H1 (cell line): ENCODE measurements at regions not wholly inside any gene's neighbourhood (a gene's known extent, or its start where the extent isn't known, plus 50 kb on each side); places are given as distances from the start of the nearest gene placed in this dataset.

Source experiments
- CTCF ChIA-PET: fragments of 300-600 bp; sonication (Branson Sonifier 250); formaldehyde crosslinking; loops from one replicate; lab custom pipeline; 2021; ENCODE audit not compliant: partially characterized antibody; lab: Charles Lee
- POLR2A ChIA-PET: fragments of 300-600 bp; sonication (Branson Sonifier 250); formaldehyde crosslinking; loops from one replicate; lab custom pipeline; 2021; ENCODE audit warnings: inconsistent platforms; ENCODE audit not compliant: partially characterized antibody; lab: Charles Lee
- DNase-seq, 2 experiments: peaks; one replicate each; pipeline versions ENCODE4 v3.0.0 to v3.0.0-alpha.2; 2010 to 2022; ENCODE audit warnings: low spot score in 2 of 2, low read depth in 1 of 2, mixed read lengths in 1 of 2
- FAIRE-seq: peaks from 2 replicates; lab custom pipeline; 2011; peaks lifted over from hg19 to GRCh38; lab: Jason Lieb, UNC
- H2AFZ ChIP-seq: 2 replicates; pipeline ENCODE4 v1.8.1; 2012; ENCODE audit warnings: low read length, inconsistent platforms
- H2AK5ac ChIP-seq: 2 replicates; pipeline ENCODE4 v1.6.1; 2013; ENCODE audit warnings: low read depth, low read length
- H2BK120ac ChIP-seq: replicated peaks from 2 replicates; pipeline ENCODE3; 2013; ENCODE audit warnings: low read depth, low read length, inconsistent platforms
- H2BK12ac ChIP-seq: 2 replicates; pipeline ENCODE4 v1.6.1; 2013; ENCODE audit warnings: low read depth, low read length
- H2BK15ac ChIP-seq: 2 replicates; pipeline ENCODE4 v1.6.1; 2013; ENCODE audit warnings: low read length
- H2BK20ac ChIP-seq: 2 replicates; pipeline ENCODE4 v1.6.1; 2013; ENCODE audit warnings: low read length
- H2BK5ac ChIP-seq: 2 replicates; pipeline ENCODE4 v1.6.1; 2013; ENCODE audit warnings: low read depth, low read length
- H3K14ac ChIP-seq: 2 replicates; pipeline ENCODE4 v1.6.1; 2013; ENCODE audit warnings: inconsistent platforms; ENCODE audit not compliant: insufficient read length
- H3K18ac ChIP-seq: 2 replicates; pipeline ENCODE4 v1.6.1; 2013; ENCODE audit warnings: low read length; ENCODE audit errors: extremely low read depth
- H3K23ac ChIP-seq: 2 replicates; pipeline ENCODE4 v1.6.1; 2013; ENCODE audit warnings: inconsistent platforms; ENCODE audit not compliant: insufficient read length
- H3K23me2 ChIP-seq: 2 replicates; pipeline ENCODE4 v1.6.1; 2013; ENCODE audit warnings: low read depth, low read length
- H3K27ac ChIP-seq: 2 replicates; pipeline ENCODE4 v1.6.1; 2011; ENCODE audit warnings: low read depth, low read length, inconsistent platforms
- H3K27me3 ChIP-seq, 4 experiments: replicated peaks in 1 of 4; 1 replicate in 1 of 4; 2 replicates in 3 of 4; pipeline versions ENCODE4 v1.6.1 to v1.8.1; 2011 to 2013; ENCODE audit warnings: low read length in 3 of 4, mild to moderate bottlenecking in 3 of 4, inconsistent platforms in 2 of 4, mixed read lengths in 2 of 4, moderate library complexity in 1 of 4; ENCODE audit not compliant: control insufficient read depth in 3 of 4, insufficient read depth in 3 of 4; ENCODE audit errors: extremely low read depth in 1 of 4
- H3K36me3 ChIP-seq, 4 experiments: 2 replicates each; pipeline versions ENCODE4 v1.6.1 to v1.8.1; 2011 to 2013; ENCODE audit warnings: mild to moderate bottlenecking in 4 of 4, low read length in 3 of 4, moderate library complexity in 2 of 4, control low read depth in 1 of 4, inconsistent platforms in 1 of 4; ENCODE audit not compliant: insufficient read depth in 4 of 4, control insufficient read depth in 2 of 4
- H3K4ac ChIP-seq: replicated peaks from 2 replicates; pipeline ENCODE3; 2013; ENCODE audit warnings: low read length, low read depth, mixed read lengths, inconsistent platforms; ENCODE audit not compliant: insufficient read length
- H3K4me1 ChIP-seq, 4 experiments: replicated peaks in 1 of 4; 1 replicate in 1 of 4; 2 replicates in 3 of 4; pipeline versions ENCODE4 v1.6.1 to v1.8.1; 2011 to 2013; ENCODE audit warnings: low read length in 3 of 4, inconsistent platforms in 2 of 4, mixed read lengths in 1 of 4; ENCODE audit not compliant: insufficient read depth in 4 of 4, control insufficient read depth in 3 of 4
- H3K4me2 ChIP-seq, 2 experiments: 2 replicates each; pipeline versions ENCODE4 v1.6.1 to v1.8.1; 2011 to 2013; ENCODE audit warnings: low read depth in 2 of 2, low read length in 2 of 2, control low read depth in 1 of 2, inconsistent platforms in 1 of 2, mild to moderate bottlenecking in 1 of 2; ENCODE audit not compliant: insufficient read depth in 1 of 2
- H3K4me3 ChIP-seq, 4 experiments: fragments of 200-600, 300-600 bp in 1 of 4; sonication (generic), shearing (Covaris generic), sonication (Bioruptor Twin) in 1 of 4; 2 replicates each; pipeline versions ENCODE4 v1.5.1 to v1.8.1; 2011 to 2016; ENCODE audit warnings: low read length in 4 of 4, low read depth in 3 of 4, control low read depth in 2 of 4, inconsistent platforms in 2 of 4, mild to moderate bottlenecking in 2 of 4, mixed read lengths in 1 of 4, moderate library complexity in 1 of 4; ENCODE audit not compliant: insufficient read depth in 2 of 4; ENCODE audit errors: extremely low read depth in 1 of 4
- H3K56ac ChIP-seq: replicated peaks from 2 replicates; pipeline ENCODE3; 2013; ENCODE audit warnings: low read depth, mild to moderate bottlenecking, mixed read lengths, low read length, inconsistent platforms; ENCODE audit not compliant: insufficient read length
- H3K79me1 ChIP-seq: 2 replicates; pipeline ENCODE4 v1.6.1; 2013; ENCODE audit warnings: low read depth, low read length, control low read depth
- H3K79me2 ChIP-seq, 2 experiments: 2 replicates each; pipeline versions ENCODE4 v1.6.1 to v1.8.1; 2012 to 2013; ENCODE audit warnings: low read length in 2 of 2, mild to moderate bottlenecking in 2 of 2, inconsistent platforms in 1 of 2; ENCODE audit not compliant: insufficient read depth in 2 of 2, control insufficient read depth in 1 of 2
- H3K9ac ChIP-seq, 4 experiments: replicated peaks in 1 of 4; 1 replicate in 1 of 4; 2 replicates in 3 of 4; pipeline versions ENCODE4 v1.6.1 to v1.8.1; 2011 to 2013; ENCODE audit warnings: low read depth in 3 of 4, low read length in 3 of 4, control low read depth in 2 of 4, mild to moderate bottlenecking in 2 of 4, moderate library complexity in 2 of 4, inconsistent platforms in 1 of 4; ENCODE audit errors: extremely low read depth in 1 of 4
- H3K9me3 ChIP-seq, 2 experiments: 2 replicates each; pipeline versions ENCODE4 v1.6.1 to v1.8.1; 2012 to 2013; ENCODE audit warnings: mild to moderate bottlenecking in 2 of 2, moderate library complexity in 2 of 2, control low read depth in 1 of 2, inconsistent platforms in 1 of 2, low read depth in 1 of 2, low read length in 1 of 2, mixed read lengths in 1 of 2; ENCODE audit not compliant: insufficient read depth in 2 of 2
- H4K20me1 ChIP-seq, 2 experiments: replicated peaks in 1 of 2; 2 replicates each; pipeline versions ENCODE3 to v1.8.1; 2011 to 2013; ENCODE audit warnings: inconsistent platforms in 2 of 2, low read length in 2 of 2, mild to moderate bottlenecking in 1 of 2; ENCODE audit not compliant: insufficient read depth in 2 of 2, control insufficient read depth in 1 of 2
- H4K5ac ChIP-seq: 2 replicates; pipeline ENCODE4 v1.6.1; 2013; ENCODE audit warnings: low read length, low read depth, mixed read lengths, inconsistent platforms; ENCODE audit not compliant: insufficient read length
- H4K8ac ChIP-seq: 2 replicates; pipeline ENCODE4 v1.8.0; 2013; ENCODE audit warnings: mild to moderate bottlenecking, moderate library complexity, low read length, inconsistent platforms; ENCODE audit not compliant: insufficient read depth; ENCODE audit errors: extremely low read depth
- H4K91ac ChIP-seq: replicated peaks from 2 replicates; pipeline ENCODE3; 2013; ENCODE audit warnings: low read length, mixed read lengths, inconsistent platforms; ENCODE audit not compliant: insufficient read length
- ASH2L ChIP-seq: fragments of 200-600, 300-600 bp; sonication (generic); IDR thresholded peaks from one replicate; pipeline ENCODE4 v1.7.1; 2017; ENCODE audit warnings: low read length
- BACH1 ChIP-seq: IDR thresholded peaks from 2 replicates; pipeline ENCODE4 v1.6.1; 2012; ENCODE audit warnings: low read length, improper control_type of control experiment
- BRCA1 ChIP-seq: IDR thresholded peaks from 2 replicates; pipeline ENCODE4 v1.6.1; 2012; ENCODE audit warnings: low read depth, low read length, improper control_type of control experiment
- CEBPB ChIP-seq: IDR thresholded peaks from 2 replicates; pipeline ENCODE4 v1.6.1; 2012; ENCODE audit warnings: low read depth, low read length
- EZH2 ChIP-seq: fragments of 200-600 bp; sonication (generic); IDR thresholded peaks from 2 replicates; pipeline ENCODE4 v1.7.1; 2012; ENCODE audit warnings: low read depth, mild to moderate bottlenecking, moderate library complexity, low read length, inconsistent platforms; ENCODE audit not compliant: severe bottlenecking
- GTF2F1 ChIP-seq: IDR thresholded peaks from 2 replicates; pipeline ENCODE4 v1.6.1; 2012; ENCODE audit warnings: low read depth, low read length, improper control_type of control experiment, borderline replicate concordance
- MAFK ChIP-seq: IDR thresholded peaks from 2 replicates; pipeline ENCODE4 v1.6.1; 2012; ENCODE audit warnings: low read depth, mild to moderate bottlenecking, improper control_type of control experiment, low read length
- NANOG ChIP-seq: IDR thresholded peaks from 2 replicates; pipeline ENCODE4 v1.6.1; 2011; ENCODE audit warnings: low read length, low read depth, mild to moderate bottlenecking, inconsistent platforms; ENCODE audit not compliant: insufficient read depth, poor library complexity, severe bottlenecking
- PHF8 ChIP-seq: fragments of 200-600 bp; sonication (generic); conservative IDR thresholded peaks from 2 replicates; pipeline ENCODE4 v1.7.1; 2012; ENCODE audit warnings: low read depth, mild to moderate bottlenecking, inconsistent platforms, low read length, moderate library complexity
- SP1 ChIP-seq: IDR thresholded peaks from 2 replicates; pipeline ENCODE4 v1.6.1; 2011; ENCODE audit warnings: low read depth, low read length
- SP4 ChIP-seq: IDR thresholded peaks from 2 replicates; pipeline ENCODE4 v1.6.1; 2012; ENCODE audit warnings: low read length, inconsistent platforms
- TAF1 ChIP-seq: IDR thresholded peaks from 2 replicates; pipeline ENCODE4 v1.6.1; 2011; ENCODE audit warnings: mild to moderate bottlenecking, low read depth, low read length
- WGBS, 2 experiments: shearing (Covaris generic) in 1 of 2; methylation state at CpG; one replicate each; pipeline versions ENCODE4 v1.1.6 to v1.1.7; 2013 to 2015; ENCODE audit warnings: low lambda C conversion rate in 2 of 2, mixed read lengths in 2 of 2, inconsistent platforms in 1 of 2, low coverage in 1 of 2, missing lambda C conversion rate in 1 of 2; ENCODE audit not compliant: insufficient replicate concordance in 2 of 2, insufficient coverage in 1 of 2, insufficient read length in 1 of 2; ENCODE audit errors: extremely low coverage in 1 of 2, missing lambda C conversion rate in 1 of 2; 5-methylcytosine and 5-hydroxymethylcytosine counted together
- TF ChIP-seq, protein P1 (sequence below): IDR thresholded peaks from 2 replicates; pipeline ENCODE4 v1.6.1; 2011; ENCODE audit warnings: low read length, improper control_type of control experiment

DNA sequence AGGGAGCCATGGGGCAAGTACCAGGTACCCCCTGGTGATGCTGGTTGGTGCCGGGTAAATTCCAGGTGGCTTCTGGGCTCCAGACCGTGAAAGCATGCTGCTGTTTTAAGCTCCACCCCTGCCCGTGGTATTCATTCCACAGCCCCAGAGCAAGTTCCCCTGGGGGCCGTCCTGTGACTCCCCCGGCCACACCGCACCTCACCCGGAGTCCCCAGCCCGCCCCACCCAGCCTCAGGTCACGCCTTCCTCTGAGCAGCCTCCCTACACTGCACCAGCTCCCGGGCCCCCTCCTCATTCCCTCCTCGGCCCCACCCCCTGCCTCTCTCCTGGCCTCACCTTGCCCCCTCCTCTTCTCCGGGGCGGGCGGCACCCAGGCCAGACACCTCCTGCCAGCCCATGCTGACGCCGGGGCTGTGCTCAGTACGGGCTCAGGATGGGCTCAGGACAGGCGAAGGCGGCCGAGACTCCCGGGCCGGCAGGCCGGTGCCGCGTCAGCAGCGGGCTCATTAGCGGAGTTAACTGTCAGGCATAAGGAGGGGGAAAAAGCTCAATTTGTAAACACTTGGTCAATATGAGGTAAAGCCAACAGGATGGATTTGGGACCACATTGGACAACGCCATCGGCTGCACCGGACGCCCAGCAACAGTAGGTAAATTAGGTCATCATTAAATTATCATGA lies 127.4 kb downstream of the FAM53A start:
- Histone ChIP-seq H4K8ac (no peak overlapping the region), H3K23ac (no peak overlapping the region), H3K27ac (no peak overlapping the region), H2AFZ (no peak overlapping the region), H2BK5ac (no peak overlapping the region), H3K9ac (no peak overlapping the region), H4K5ac (no peak overlapping the region), H3K56ac (no peak overlapping the region), H3K27me3 (no peaks in the 10 kb centered on the region), H2BK15ac (no peak overlapping the region), H3K23me2 (no peaks in the 10 kb centered on the region), H2BK120ac (no peak overlapping the region), H3K4me2 (peak overlapping the region in 1 of 2 experiments; percentile 33; a peak in 2 of 4 replicates), H3K4ac (no peak overlapping the region), H3K79me2 (no peaks in the 10 kb centered on the region), H4K20me1 (no peaks in the 10 kb centered on the region), H2AK5ac (no peak overlapping the region), H4K91ac (no peak overlapping the region), H3K14ac (no peak overlapping the region), H3K18ac (no peak overlapping the region; the same call in none of the 2 replicates), H2BK20ac (no peak overlapping the region; the same call in 1 of the 2 replicates), H3K9me3 (no peaks in the 10 kb centered on the region; a peak in 1 of 4 replicates), H3K4me3 (no peak overlapping the region), H3K4me1 (no peaks in the 10 kb centered on the region), H2BK12ac (no peak overlapping the region), H3K36me3 (no peaks in the 10 kb centered on the region), H3K79me1 (no peaks in the 10 kb centered on the region)
- ChIA-PET POLR2A (no interaction called here), CTCF (interaction anchor here (0.8 to 1.2 kb wide), 5 partner anchors 8 to 201 kb away, joined by 3 to 5 read pairs (median 4); no protein-coding TSS in a partner anchor)
- WGBS, 2 experiments, result 73% methylated on average over 12 of the region's 31 CpGs; no CpG with 5 or more reads in 1 of the 2 experiments
- FAIRE-seq (no peak), DNase-seq (no peak)
- TF ChIP-seq EZH2 (no peak), BACH1 (no peak), CEBPB (no peak), ASH2L (no peak), GTF2F1 (no peak), TAF1 (no peak), SP4 (no peak), SP1 (no peak), NANOG (no peak), MAFK (no peak), PHF8 (no peak), BRCA1 (no peak)
- TF ChIP-seq, protein P1, sequence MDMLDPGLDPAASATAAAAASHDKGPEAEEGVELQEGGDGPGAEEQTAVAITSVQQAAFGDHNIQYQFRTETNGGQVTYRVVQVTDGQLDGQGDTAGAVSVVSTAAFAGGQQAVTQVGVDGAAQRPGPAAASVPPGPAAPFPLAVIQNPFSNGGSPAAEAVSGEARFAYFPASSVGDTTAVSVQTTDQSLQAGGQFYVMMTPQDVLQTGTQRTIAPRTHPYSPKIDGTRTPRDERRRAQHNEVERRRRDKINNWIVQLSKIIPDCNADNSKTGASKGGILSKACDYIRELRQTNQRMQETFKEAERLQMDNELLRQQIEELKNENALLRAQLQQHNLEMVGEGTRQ, result no peak
